OCI-LY1 (cell line): ENCODE measurements at regions not wholly inside any gene's neighbourhood (a gene's known extent, or its start where the extent isn't known, plus 50 kb on each side); places are given as distances from the start of the nearest gene placed in this dataset.

Experiments
- H2AFZ ChIP-seq: fragments of 200-600 bp; sonication (generic), shearing (Covaris generic); 2 replicates; pipeline ENCODE4 v1.6.0; 2014; ENCODE audit warnings: antibody characterized with exemption, mild to moderate bottlenecking, low read length
- H3F3A ChIP-seq: fragments of 200-600 bp; sonication (generic), shearing (Covaris generic); 2 replicates; pipeline ENCODE4 v1.6.0; 2014; ENCODE audit warnings: mild to moderate bottlenecking, antibody characterized with exemption, low read length, moderate library complexity; ENCODE audit not compliant: insufficient read depth
- H3K27ac ChIP-seq: fragments of 200-600 bp; sonication (generic); 2 replicates; pipeline ENCODE4 v1.5.1; 2014; ENCODE audit warnings: low read length, mixed run types, mild to moderate bottlenecking, low read depth; ENCODE audit not compliant: poor library complexity, severe bottlenecking
- H3K27me3 ChIP-seq: fragments of 200-600 bp; sonication (generic); 2 replicates; pipeline ENCODE4 v1.6.0; 2014; ENCODE audit warnings: antibody characterized with exemption, mild to moderate bottlenecking, low read length, moderate library complexity; ENCODE audit not compliant: insufficient read depth
- H3K36me3 ChIP-seq: fragments of 200-600 bp; sonication (generic); 2 replicates; pipeline ENCODE4 v1.6.1; 2014; ENCODE audit warnings: mild to moderate bottlenecking, antibody characterized with exemption, low read length, moderate library complexity, mixed read lengths; ENCODE audit not compliant: insufficient read depth
- H3K4me1 ChIP-seq: fragments of 200-600 bp; sonication (generic); 2 replicates; pipeline ENCODE4 v1.5.1; 2014; ENCODE audit warnings: mild to moderate bottlenecking, low read length, moderate library complexity; ENCODE audit not compliant: insufficient read depth, severe bottlenecking
- H3K4me2 ChIP-seq: fragments of 200-600 bp; sonication (generic), shearing (Covaris generic); 2 replicates; pipeline ENCODE4 v1.6.1; 2014; ENCODE audit warnings: low read length
- H3K4me3 ChIP-seq: fragments of 200-600 bp; sonication (generic); 2 replicates; pipeline ENCODE4 v1.5.1; 2014; ENCODE audit warnings: low read length, low read depth, mild to moderate bottlenecking, mixed read lengths; ENCODE audit not compliant: poor library complexity, severe bottlenecking
- H3K79me2 ChIP-seq: fragments of 200-600 bp; shearing (Covaris generic); 2 replicates; pipeline ENCODE4 v1.6.1; 2016; ENCODE audit warnings: mixed run types, low read length, mixed read lengths; ENCODE audit not compliant: insufficient read depth
- H3K9ac ChIP-seq: fragments of 200-600 bp; sonication (generic), shearing (Covaris generic); 2 replicates; pipeline ENCODE4 v1.6.1; 2014; ENCODE audit warnings: mild to moderate bottlenecking, low read length, mixed read lengths
- H3K9me2 ChIP-seq: fragments of 200-600 bp; sonication (generic), shearing (Covaris generic); 2 replicates; pipeline ENCODE4 v1.6.1; 2014; ENCODE audit warnings: low read depth, mild to moderate bottlenecking, low read length, mixed read lengths
- H3K9me3 ChIP-seq: fragments of 200-600 bp; shearing (Covaris generic); 2 replicates; pipeline ENCODE4 v1.6.1; 2014; ENCODE audit warnings: low read length, mixed read lengths
- H4K20me1 ChIP-seq: fragments of 200-600 bp; sonication (generic), shearing (Covaris generic); 2 replicates; pipeline ENCODE4 v1.6.0; 2016; ENCODE audit warnings: mild to moderate bottlenecking, low read length; ENCODE audit not compliant: insufficient read depth
- EZH2 ChIP-seq: fragments of 200-600 bp; sonication (generic), shearing (Covaris generic); IDR thresholded peaks from 2 replicates; pipeline ENCODE4 v1.8.0; 2017; ENCODE audit warnings: borderline replicate concordance, mixed run types, mild to moderate bottlenecking, antibody characterized with exemption, low read length, moderate library complexity, mixed read lengths
- TF ChIP-seq, protein P1 (sequence below): fragments of 200-600 bp; sonication (generic), shearing (Covaris generic); IDR thresholded peaks from 2 replicates; pipeline ENCODE4 v1.5.1; 2017; ENCODE audit warnings: mild to moderate bottlenecking, antibody characterized with exemption, low read length, moderate library complexity, mixed read lengths

- no peak for TF ChIP-seq EZH2
- TF ChIP-seq, protein P1, sequence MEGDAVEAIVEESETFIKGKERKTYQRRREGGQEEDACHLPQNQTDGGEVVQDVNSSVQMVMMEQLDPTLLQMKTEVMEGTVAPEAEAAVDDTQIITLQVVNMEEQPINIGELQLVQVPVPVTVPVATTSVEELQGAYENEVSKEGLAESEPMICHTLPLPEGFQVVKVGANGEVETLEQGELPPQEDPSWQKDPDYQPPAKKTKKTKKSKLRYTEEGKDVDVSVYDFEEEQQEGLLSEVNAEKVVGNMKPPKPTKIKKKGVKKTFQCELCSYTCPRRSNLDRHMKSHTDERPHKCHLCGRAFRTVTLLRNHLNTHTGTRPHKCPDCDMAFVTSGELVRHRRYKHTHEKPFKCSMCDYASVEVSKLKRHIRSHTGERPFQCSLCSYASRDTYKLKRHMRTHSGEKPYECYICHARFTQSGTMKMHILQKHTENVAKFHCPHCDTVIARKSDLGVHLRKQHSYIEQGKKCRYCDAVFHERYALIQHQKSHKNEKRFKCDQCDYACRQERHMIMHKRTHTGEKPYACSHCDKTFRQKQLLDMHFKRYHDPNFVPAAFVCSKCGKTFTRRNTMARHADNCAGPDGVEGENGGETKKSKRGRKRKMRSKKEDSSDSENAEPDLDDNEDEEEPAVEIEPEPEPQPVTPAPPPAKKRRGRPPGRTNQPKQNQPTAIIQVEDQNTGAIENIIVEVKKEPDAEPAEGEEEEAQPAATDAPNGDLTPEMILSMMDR: no peak
- Histone ChIP-seq H4K20me1 (no peaks in the 10 kb centered on the region), H3K27me3 (no peaks in the 10 kb centered on the region), H3K9me3 (no peaks in the 10 kb centered on the region), H3K9me2 (no peaks in the 10 kb centered on the region), H2AFZ (no peak overlapping the region), H3K4me1 (no peaks in the 10 kb centered on the region), H3F3A (no peaks in the 10 kb centered on the region), H3K9ac (no peak overlapping the region), H3K4me3 (no peak overlapping the region), H3K4me2 (no peak overlapping the region), H3K27ac (no peak overlapping the region), H3K36me3 (no peaks in the 10 kb centered on the region), H3K79me2 (no peaks in the 10 kb centered on the region)
These were observed 125.2 kb downstream of the SLC25A47 start for GRCh38 chr14:100448376-100448775.

- no peak overlapping the region for H3K9ac ChIP-seq
- H3F3A ChIP-seq: no peaks in the 10 kb centered on the region
- no peak overlapping the region for H2AFZ ChIP-seq
- TF ChIP-seq, protein P1: no peak
- TF ChIP-seq EZH2: no peak
- H3K79me2 ChIP-seq: no peaks in the 10 kb centered on the region
- no peaks in the 10 kb centered on the region for H3K9me3 ChIP-seq
- no peaks in the 10 kb centered on the region for H3K4me1 ChIP-seq
- H3K9me2 ChIP-seq: no peaks in the 10 kb centered on the region
- H3K27me3 ChIP-seq: no peaks in the 10 kb centered on the region
- no peak overlapping the region for H3K27ac ChIP-seq
- no peaks in the 10 kb centered on the region for H4K20me1 ChIP-seq
- H3K4me3 ChIP-seq: no peak overlapping the region
- no peaks in the 10 kb centered on the region for H3K36me3 ChIP-seq
- H3K4me2 ChIP-seq: no peak overlapping the region
These were observed 126.3 kb downstream of the SLC25A47 start for GRCh38 chr14:100449225-100449987.

DNA sequence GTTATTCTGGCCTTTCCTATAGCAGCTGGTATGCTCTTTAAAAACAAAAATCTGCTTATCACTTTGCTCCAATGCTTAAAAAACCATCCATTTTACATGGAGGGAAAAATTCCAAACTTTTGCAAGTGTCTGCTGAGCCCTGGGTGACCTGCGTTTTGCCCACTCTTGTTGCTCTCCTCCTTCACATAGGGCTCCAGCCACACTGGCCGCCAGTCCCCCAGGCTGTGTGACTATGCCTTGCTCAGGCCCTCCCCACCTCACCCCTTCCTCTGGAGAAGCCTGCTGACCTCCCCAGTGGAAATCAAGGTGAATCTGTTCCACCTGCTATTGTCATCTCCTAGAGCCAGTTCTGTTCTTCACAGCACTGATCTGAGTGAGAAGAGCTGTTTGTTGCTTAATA is 126.9 kb downstream of the SLC25A47 start:
- no peaks in the 10 kb centered on the region for H3K36me3 ChIP-seq
- no peaks in the 10 kb centered on the region for H3K27me3 ChIP-seq
- no peaks in the 10 kb centered on the region for H3K9me3 ChIP-seq
- H3K27ac ChIP-seq: no peak overlapping the region
- H3K4me2 ChIP-seq: no peak overlapping the region
- no peak overlapping the region for H2AFZ ChIP-seq
- H4K20me1 ChIP-seq: no peaks in the 10 kb centered on the region
- H3K4me3 ChIP-seq: no peak overlapping the region
- no peaks in the 10 kb centered on the region for H3K9me2 ChIP-seq
- TF ChIP-seq EZH2: no peak
- TF ChIP-seq, protein P1: no peak
- no peaks in the 10 kb centered on the region for H3F3A ChIP-seq
- no peak overlapping the region for H3K9ac ChIP-seq
- no peaks in the 10 kb centered on the region for H3K79me2 ChIP-seq
- no peaks in the 10 kb centered on the region for H3K4me1 ChIP-seq
